SJCRH30 (cell line): ENCODE measurements at regions not wholly inside any gene's neighbourhood (a gene's known extent, or its start where the extent isn't known, plus 50 kb on each side); places are given as distances from the start of the nearest gene placed in this dataset.

Source experiments
- DNase-seq, 2 experiments: peaks; one replicate each; pipeline ENCODE4 v3.0.0-alpha.2; 2015 to 2020
- H3K27ac ChIP-seq: fragments of 250-450 bp; sonication (Bioruptor Pico); 2 replicates; pipeline ENCODE4 v1.5.1; 2020; ENCODE audit warnings: mild to moderate bottlenecking, moderate library complexity
- H3K27me3 ChIP-seq: fragments of 250-450 bp; sonication (Bioruptor Pico); 2 replicates; pipeline ENCODE4 v1.5.1; 2020; ENCODE audit warnings: mild to moderate bottlenecking, moderate library complexity
- H3K36me3 ChIP-seq: fragments of 250-450 bp; sonication (Bioruptor Pico); 2 replicates; pipeline ENCODE4 v1.5.1; 2020; ENCODE audit warnings: mild to moderate bottlenecking, moderate library complexity
- H3K4me1 ChIP-seq: fragments of 250-450 bp; sonication (Bioruptor Pico); 2 replicates; pipeline ENCODE4 v1.5.1; 2020; ENCODE audit warnings: mild to moderate bottlenecking, moderate library complexity
- H3K4me3 ChIP-seq: fragments of 250-450 bp; sonication (Bioruptor Pico); 2 replicates; pipeline ENCODE4 v1.5.1; 2020; ENCODE audit warnings: mild to moderate bottlenecking, moderate library complexity
- H3K9me3 ChIP-seq: fragments of 250-450 bp; sonication (Bioruptor Pico); replicated peaks from 2 replicates; pipeline ENCODE4 v1.5.1; 2020; ENCODE audit warnings: mild to moderate bottlenecking, moderate library complexity

- H3K27ac ChIP-seq: no peak overlapping the region
- no peaks in the 10 kb centered on the region; the same call in 1 of the 2 replicates for H3K27me3 ChIP-seq
- H3K9me3 ChIP-seq: no peaks in the 10 kb centered on the region
- peak in 1 of 2 experiments; percentile 43 for DNase-seq
- no peaks in the 10 kb centered on the region for H3K4me1 ChIP-seq
- H3K36me3 ChIP-seq: no peaks in the 10 kb centered on the region
- no peak overlapping the region for H3K4me3 ChIP-seq
Measured at GRCh38 chr2:56130463-56131070, 53.2 kb upstream of the CCDC85A start.

GRCh38 chr2:56132138-56132537 lies 51.7 kb upstream of the CCDC85A start:
- Histone ChIP-seq H3K27ac (no peak overlapping the region), H3K4me3 (no peak overlapping the region), H3K27me3 (peaks cover 11% of the 10 kb centered on the region; the same call in 1 of the 2 replicates), H3K4me1 (no peaks in the 10 kb centered on the region), H3K9me3 (no peaks in the 10 kb centered on the region; the same call in 1 of the 2 replicates), H3K36me3 (no peaks in the 10 kb centered on the region)
- DNase-seq: peak in 1 of 2 experiments; percentile 65

DNA sequence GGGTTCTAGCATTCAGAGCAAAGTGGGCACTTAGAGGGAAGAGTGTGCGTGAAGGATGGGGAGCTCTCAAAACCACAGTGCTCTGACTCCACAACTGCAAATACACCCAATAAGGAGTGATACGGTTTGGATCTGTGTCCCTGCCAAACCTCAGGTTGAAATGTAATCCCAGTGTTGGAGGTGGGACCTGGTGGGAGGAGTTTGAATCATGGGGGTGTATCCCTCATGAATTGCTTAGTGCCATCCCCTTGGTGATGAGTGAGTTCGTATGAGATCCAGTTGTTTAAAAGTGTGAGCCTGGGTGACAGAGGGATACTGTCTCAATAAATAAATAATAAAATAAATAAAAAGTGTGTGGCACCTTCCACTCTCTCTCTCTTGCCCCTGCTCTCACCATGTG lies 50.3 kb upstream of the CCDC85A start:
- H3K36me3 ChIP-seq: no peaks in the 10 kb centered on the region
- peaks cover 11% of the 10 kb centered on the region; the same call in 1 of the 2 replicates for H3K27me3 ChIP-seq
- no peak overlapping the region for H3K27ac ChIP-seq
- no peaks in the 10 kb centered on the region; the same call in 1 of the 2 replicates for H3K9me3 ChIP-seq
- no peak overlapping the region for H3K4me3 ChIP-seq
- H3K4me1 ChIP-seq: no peaks in the 10 kb centered on the region
- DNase-seq: no peak

- H3K4me1 ChIP-seq: no peaks in the 10 kb centered on the region
- no peaks in the 10 kb centered on the region for H3K36me3 ChIP-seq
- H3K27ac ChIP-seq: no peak overlapping the region
- peaks cover 11% of the 10 kb centered on the region; the same call in 1 of the 2 replicates for H3K27me3 ChIP-seq
- H3K4me3 ChIP-seq: no peak overlapping the region
- no peak for DNase-seq
- no peaks in the 10 kb centered on the region; the same call in 1 of the 2 replicates for H3K9me3 ChIP-seq
Measured at GRCh38 chr2:56133931-56134629, 49.7 kb upstream of the CCDC85A start.
